Endothelial cell of umbilical vein (primary cell): ENCODE measurements at regions not wholly inside any gene's neighbourhood (a gene's known extent, or its start where the extent isn't known, plus 50 kb on each side); places are given as distances from the start of the nearest gene placed in this dataset.

Source experiments
- BruUV-seq: library from RNA; stranded (reverse); fragments of 400-500 nt; replicated peaks from 2 replicates; lab custom pipeline; 2021; lab: Mats Ljungman, UMichigan
- CTCF ChIA-PET: fragments of 300-600, 350-600 bp; sonication (Branson Sonifier 250); formaldehyde crosslinking; loops from one replicate; lab custom pipeline; 2021; ENCODE audit warnings: antibody characterized with exemption, inconsistent platforms; lab: Charles Lee
- POLR2A ChIA-PET: fragments of 300-600, 350-600 bp; sonication (Branson Sonifier 250); formaldehyde crosslinking; loops from one replicate; lab custom pipeline; 2021; ENCODE audit warnings: antibody characterized with exemption, inconsistent platforms; lab: Charles Lee
- DNase-seq: peaks from one replicate; pipeline ENCODE4 v3.0.0-alpha.2; 2011; ENCODE audit warnings: low read depth, low spot score
- FAIRE-seq: peaks from 2 replicates; lab custom pipeline; 2011; peaks lifted over from hg19 to GRCh38; lab: Jason Lieb, UNC
- H2AFZ ChIP-seq: 2 replicates; pipeline ENCODE4 v1.6.0; 2012; ENCODE audit warnings: low read depth, low read length, control low read depth, inconsistent platforms
- H3K27ac ChIP-seq: 2 replicates; pipeline ENCODE4 v1.5.1; 2011; ENCODE audit warnings: low read depth, mild to moderate bottlenecking, control low read depth, low read length, moderate library complexity; ENCODE audit not compliant: insufficient read depth
- H3K27me3 ChIP-seq, 2 experiments: 2 replicates each; pipeline versions ENCODE4 v1.6.0 to v1.6.1; 2011; ENCODE audit warnings: low read length in 2 of 2, mixed read lengths in 1 of 2; ENCODE audit not compliant: control insufficient read depth in 2 of 2, insufficient read depth in 2 of 2
- H3K36me3 ChIP-seq, 2 experiments: 2 replicates in 1 of 2; 3 replicates in 1 of 2; pipeline ENCODE4 v1.5.1; 2011; ENCODE audit warnings: low read length in 2 of 2, mild to moderate bottlenecking in 1 of 2, moderate library complexity in 1 of 2; ENCODE audit not compliant: control insufficient read depth in 2 of 2, insufficient read depth in 2 of 2; ENCODE audit errors: extremely low read depth in 1 of 2
- H3K4me1 ChIP-seq: 3 replicates; pipeline ENCODE4 v1.5.1; 2011; ENCODE audit warnings: mild to moderate bottlenecking, low read length; ENCODE audit not compliant: control insufficient read depth, insufficient read depth; ENCODE audit errors: extremely low read depth
- H3K4me2 ChIP-seq: 2 replicates; pipeline ENCODE4 v1.6.1; 2011; ENCODE audit warnings: low read length, control low read depth, mixed read lengths; ENCODE audit not compliant: insufficient read depth
- H3K4me3 ChIP-seq, 3 experiments: fragments of 200-600 bp in 1 of 3; sonication (generic), shearing (Covaris generic) in 1 of 3; replicated peaks in 1 of 3; 2 replicates each; pipeline ENCODE4 v1.5.1; 2011 to 2016; ENCODE audit warnings: control low read depth in 3 of 3, low read length in 3 of 3, mild to moderate bottlenecking in 2 of 3, inconsistent platforms in 1 of 3, low read depth in 1 of 3, moderate library complexity in 1 of 3; ENCODE audit not compliant: insufficient read depth in 1 of 3
- H3K79me2 ChIP-seq: 2 replicates; pipeline ENCODE4 v1.6.0; 2012; ENCODE audit warnings: low read length, inconsistent platforms; ENCODE audit not compliant: control insufficient read depth, insufficient read depth
- H3K9ac ChIP-seq: replicated peaks from 2 replicates; pipeline ENCODE3; 2011; ENCODE audit warnings: low read length, control low read depth; ENCODE audit not compliant: insufficient read depth; ENCODE audit errors: extremely low read depth
- H3K9me1 ChIP-seq: replicated peaks from 3 replicates; pipeline ENCODE4 v1.6.0; 2011; ENCODE audit warnings: mild to moderate bottlenecking, low read length; ENCODE audit not compliant: control insufficient read depth, insufficient read depth; ENCODE audit errors: extremely low read depth
- H3K9me3 ChIP-seq: replicated peaks from 2 replicates; pipeline ENCODE4 v1.5.1; 2012; ENCODE audit warnings: low read length, inconsistent platforms; ENCODE audit not compliant: control insufficient read depth, insufficient read depth
- H4K20me1 ChIP-seq: replicated peaks from 2 replicates; pipeline ENCODE3; 2011; ENCODE audit warnings: mild to moderate bottlenecking, low read length; ENCODE audit not compliant: control insufficient read depth, insufficient read depth; ENCODE audit errors: extremely low read depth
- EZH2 ChIP-seq: IDR thresholded peaks from 2 replicates; pipeline ENCODE4 v1.6.1; 2012; ENCODE audit warnings: borderline replicate concordance, low read depth, mild to moderate bottlenecking, moderate library complexity, low read length, inconsistent platforms; ENCODE audit not compliant: severe bottlenecking
- FOS ChIP-seq: IDR thresholded peaks from 2 replicates; pipeline ENCODE4 v1.6.1; 2011; ENCODE audit warnings: mild to moderate bottlenecking, low read length, moderate library complexity, borderline replicate concordance; ENCODE audit not compliant: insufficient read depth
- GATA2 ChIP-seq: IDR thresholded peaks from 2 replicates; pipeline ENCODE4 v1.7.0; 2011; ENCODE audit warnings: low read depth, mild to moderate bottlenecking, moderate library complexity, mixed read lengths, low read length; ENCODE audit not compliant: insufficient read length, insufficient read depth
- JUN ChIP-seq: IDR thresholded peaks from 2 replicates; pipeline ENCODE4 v1.6.1; 2011; ENCODE audit warnings: borderline replicate concordance, low read depth; ENCODE audit not compliant: insufficient read length, insufficient read depth
- MYC ChIP-seq: IDR thresholded peaks from one replicate; pipeline ENCODE4 v1.6.1; 2011; ENCODE audit warnings: mild to moderate bottlenecking, low read depth, low read length
- POLR2A ChIP-seq: IDR thresholded peaks from 2 replicates; pipeline ENCODE4 v1.6.1; 2012; ENCODE audit warnings: low read depth, mild to moderate bottlenecking, control low read depth, low read length
- POLR2AphosphoS5 ChIP-seq: IDR thresholded peaks from 2 replicates; pipeline ENCODE4 v1.6.1; 2012; ENCODE audit warnings: low read depth, mild to moderate bottlenecking, control low read depth, low read length, moderate library complexity; ENCODE audit not compliant: insufficient read depth
- dilution Hi-C: fragments of 300-500 bp; cut with MboI; formaldehyde crosslinking; loops from one replicate; pipeline ENCODE4 v1.15.0; 2019; ENCODE audit warnings: low sequenced_read_pairs; ENCODE audit not compliant: extremely low pct_ligation_motif_present
- intact Hi-C: fragments of 100-400 bp; cut with micrococcal nuclease; formaldehyde crosslinking; loops from one replicate; pipeline ENCODE4 v1.10.0; 2022
- TF ChIP-seq, protein P1 (sequence below), 2 donors: IDR thresholded peaks; 1 replicate in 1 of 2; 2 replicates in 1 of 2; pipeline ENCODE4 v1.5.1; 2011; ENCODE audit warnings: low read length in 2 of 2, mild to moderate bottlenecking in 2 of 2, moderate library complexity in 2 of 2, control low read depth in 1 of 2, inconsistent platforms in 1 of 2, low read depth in 1 of 2; ENCODE audit not compliant: insufficient read depth in 1 of 2; ENCODE audit errors: extremely low read depth in 1 of 2
- TF ChIP-seq, protein P2 (sequence below): IDR thresholded peaks from 2 replicates; pipeline ENCODE4 v1.6.1; 2011; ENCODE audit not compliant: insufficient read depth, insufficient read length

DNA sequence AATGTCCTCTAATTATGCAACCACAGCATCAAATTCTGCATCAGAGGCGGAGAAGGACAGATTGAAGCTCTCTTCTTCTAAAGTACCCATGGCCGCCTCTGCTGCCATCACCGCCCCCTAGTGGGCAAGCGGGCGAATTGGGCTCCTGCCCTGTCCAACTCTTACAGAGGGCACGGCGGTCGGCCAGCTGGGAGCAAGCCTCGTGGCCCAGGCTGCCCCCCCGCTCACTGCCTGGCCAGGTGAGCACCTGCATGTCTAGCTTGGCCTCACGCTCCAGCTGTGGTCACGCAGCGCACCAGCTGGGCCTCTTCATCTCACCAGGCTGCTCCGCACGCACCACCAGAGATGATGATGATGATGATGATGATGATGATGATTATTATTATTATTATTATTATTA, 146.1 kb upstream of the TOM1L1 start:
- no peak overlapping the region for H3K27ac ChIP-seq
- intact Hi-C loops = no loop called here

More for the DNA sequence above, 146.1 kb upstream of the TOM1L1 start:
- FAIRE-seq = no peak
- no peak overlapping the region for H2AFZ ChIP-seq
- H3K27me3 ChIP-seq = no peaks in the 10 kb centered on the region
- H3K4me1 ChIP-seq = no peaks in the 10 kb centered on the region
- no peak overlapping the region for H3K9ac ChIP-seq
- no peaks in the 10 kb centered on the region for H3K9me1 ChIP-seq
- H3K36me3 ChIP-seq = no peaks in the 10 kb centered on the region
- no peak for DNase-seq
- POLR2A ChIA-PET = no interaction called here
- BruUV-seq = no TSS peak
- H3K9me3 ChIP-seq = peaks cover 3% of the 10 kb centered on the region
- H3K4me3 ChIP-seq = no peak overlapping the region
- no peak overlapping the region for H3K4me2 ChIP-seq
- no peaks in the 10 kb centered on the region for H4K20me1 ChIP-seq
- TF ChIP-seq, protein P1, sequence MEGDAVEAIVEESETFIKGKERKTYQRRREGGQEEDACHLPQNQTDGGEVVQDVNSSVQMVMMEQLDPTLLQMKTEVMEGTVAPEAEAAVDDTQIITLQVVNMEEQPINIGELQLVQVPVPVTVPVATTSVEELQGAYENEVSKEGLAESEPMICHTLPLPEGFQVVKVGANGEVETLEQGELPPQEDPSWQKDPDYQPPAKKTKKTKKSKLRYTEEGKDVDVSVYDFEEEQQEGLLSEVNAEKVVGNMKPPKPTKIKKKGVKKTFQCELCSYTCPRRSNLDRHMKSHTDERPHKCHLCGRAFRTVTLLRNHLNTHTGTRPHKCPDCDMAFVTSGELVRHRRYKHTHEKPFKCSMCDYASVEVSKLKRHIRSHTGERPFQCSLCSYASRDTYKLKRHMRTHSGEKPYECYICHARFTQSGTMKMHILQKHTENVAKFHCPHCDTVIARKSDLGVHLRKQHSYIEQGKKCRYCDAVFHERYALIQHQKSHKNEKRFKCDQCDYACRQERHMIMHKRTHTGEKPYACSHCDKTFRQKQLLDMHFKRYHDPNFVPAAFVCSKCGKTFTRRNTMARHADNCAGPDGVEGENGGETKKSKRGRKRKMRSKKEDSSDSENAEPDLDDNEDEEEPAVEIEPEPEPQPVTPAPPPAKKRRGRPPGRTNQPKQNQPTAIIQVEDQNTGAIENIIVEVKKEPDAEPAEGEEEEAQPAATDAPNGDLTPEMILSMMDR (IDR thresholded peaks at IDR 0.05; ENCODE audit: extremely low read depth in 1 of 2, insufficient read depth in 1 of 2, low read depth in 1 of 2, low read length in 2 of 2) = no peak
- TF ChIP-seq EZH2 = no peak
- TF ChIP-seq GATA2 = no peak
- no peak for TF ChIP-seq JUN
- TF ChIP-seq MYC = no peak
- no peak for TF ChIP-seq POLR2A
- TF ChIP-seq POLR2AphosphoS5 = no peak
- no peak for TF ChIP-seq FOS
- TF ChIP-seq, protein P2, sequence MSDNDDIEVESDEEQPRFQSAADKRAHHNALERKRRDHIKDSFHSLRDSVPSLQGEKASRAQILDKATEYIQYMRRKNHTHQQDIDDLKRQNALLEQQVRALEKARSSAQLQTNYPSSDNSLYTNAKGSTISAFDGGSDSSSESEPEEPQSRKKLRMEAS = no peak
- CTCF ChIA-PET = no interaction called here
- H3K79me2 ChIP-seq = no peaks in the 10 kb centered on the region
- dilution Hi-C loops = no loop called here
